H9 (cell line): ENCODE measurements at regions not wholly inside any gene's neighbourhood (a gene's known extent, or its start where the extent isn't known, plus 50 kb on each side); places are given as distances from the start of the nearest gene placed in this dataset.

Source experiments
- DNase-seq: peaks from one replicate; pipeline ENCODE4 v3.0.0-alpha.2; 2017
- H2AFZ ChIP-seq: one replicate; pipeline ENCODE4 v1.6.1; 2013; ENCODE audit warnings: mild to moderate bottlenecking, low read length, control low read depth, moderate library complexity
- H2AK5ac ChIP-seq: 2 replicates; pipeline ENCODE4 v1.6.1; 2013; ENCODE audit warnings: low read length, control low read depth, mixed read lengths; ENCODE audit not compliant: insufficient read length
- H2BK120ac ChIP-seq: one replicate; pipeline ENCODE4 v1.6.1; 2013; ENCODE audit warnings: low read depth, mild to moderate bottlenecking, low read length, control low read depth, inconsistent platforms; ENCODE audit not compliant: poor library complexity, severe bottlenecking
- H2BK12ac ChIP-seq: 2 replicates; pipeline ENCODE4 v1.6.1; 2013; ENCODE audit warnings: low read length, control low read depth, mixed read lengths, low read depth; ENCODE audit not compliant: insufficient read length
- H2BK15ac ChIP-seq: 2 replicates; pipeline ENCODE4 v1.6.1; 2013; ENCODE audit warnings: low read depth, low read length, control low read depth
- H2BK20ac ChIP-seq: one replicate; pipeline ENCODE4 v1.6.1; 2013; ENCODE audit warnings: low read depth, mild to moderate bottlenecking, low read length, control low read depth, inconsistent platforms; ENCODE audit not compliant: poor library complexity, severe bottlenecking
- H2BK5ac ChIP-seq: 2 replicates; pipeline ENCODE4 v1.6.1; 2013; ENCODE audit warnings: low read length, control low read depth, mixed read lengths; ENCODE audit not compliant: insufficient read length
- H3K14ac ChIP-seq: 2 replicates; pipeline ENCODE4 v1.6.1; 2013; ENCODE audit warnings: low read length, control low read depth; ENCODE audit not compliant: insufficient read depth
- H3K18ac ChIP-seq: 2 replicates; pipeline ENCODE4 v1.6.1; 2013; ENCODE audit warnings: low read depth, mild to moderate bottlenecking, mixed read lengths, low read length, control low read depth; ENCODE audit not compliant: insufficient read length
- H3K23ac ChIP-seq: 2 replicates; pipeline ENCODE4 v1.6.1; 2013; ENCODE audit warnings: low read length, control low read depth, mixed read lengths, low read depth; ENCODE audit not compliant: insufficient read length
- H3K23me2 ChIP-seq: 2 replicates; pipeline ENCODE4 v1.6.1; 2013; ENCODE audit warnings: low read depth, mild to moderate bottlenecking, mixed read lengths, low read length, control low read depth; ENCODE audit not compliant: insufficient read length, poor library complexity, severe bottlenecking
- H3K27ac ChIP-seq: 2 replicates; pipeline ENCODE4 v1.5.1; 2013; ENCODE audit warnings: low read length, control low read depth, mixed read lengths, low read depth; ENCODE audit not compliant: insufficient read length
- H3K27me3 ChIP-seq: 2 replicates; pipeline ENCODE4 v1.6.1; 2013; ENCODE audit warnings: low read length, control low read depth, inconsistent platforms; ENCODE audit not compliant: insufficient read depth
- H3K4ac ChIP-seq: 2 replicates; pipeline ENCODE4 v1.6.1; 2013; ENCODE audit warnings: low read depth, mild to moderate bottlenecking, control low read depth, inconsistent platforms, low read length, moderate library complexity
- H3K4me1 ChIP-seq: 2 replicates; pipeline ENCODE4 v1.6.1; 2013; ENCODE audit warnings: low read length, control low read depth, inconsistent platforms; ENCODE audit not compliant: insufficient read depth
- H3K4me2 ChIP-seq: 2 replicates; pipeline ENCODE4 v1.6.1; 2013; ENCODE audit warnings: low read length, control low read depth, mixed read lengths; ENCODE audit not compliant: insufficient read length, insufficient read depth
- H3K56ac ChIP-seq: 2 replicates; pipeline ENCODE4 v1.6.1; 2013; ENCODE audit warnings: low read depth, mild to moderate bottlenecking, mixed read lengths, low read length, control low read depth; ENCODE audit not compliant: insufficient read length
- H3K79me1 ChIP-seq: 2 replicates; pipeline ENCODE4 v1.6.1; 2013; ENCODE audit warnings: low read depth, mild to moderate bottlenecking, moderate library complexity, low read length, control low read depth, inconsistent platforms; ENCODE audit not compliant: insufficient read depth, poor library complexity, severe bottlenecking
- H3K79me2 ChIP-seq: 2 replicates; pipeline ENCODE4 v1.6.1; 2013; ENCODE audit warnings: low read length, control low read depth, inconsistent platforms; ENCODE audit not compliant: insufficient read depth
- H3K9ac ChIP-seq: 2 replicates; pipeline ENCODE4 v1.6.1; 2013; ENCODE audit warnings: low read length, control low read depth, mixed read lengths; ENCODE audit not compliant: insufficient read length; ENCODE audit errors: extremely low read depth
- H3K9me3 ChIP-seq: one replicate; pipeline ENCODE4 v1.6.1; 2013; ENCODE audit warnings: low read depth, low read length, inconsistent platforms; ENCODE audit not compliant: control insufficient read depth
- H3T11ph ChIP-seq: one replicate; pipeline ENCODE4 v1.6.1; 2013; ENCODE audit warnings: mild to moderate bottlenecking, low read length, control low read depth, inconsistent platforms
- H4K20me1 ChIP-seq: one replicate; pipeline ENCODE4 v1.6.1; 2013; ENCODE audit not compliant: control insufficient read depth, insufficient read length, insufficient read depth
- H4K5ac ChIP-seq: 2 replicates; pipeline ENCODE4 v1.6.1; 2013; ENCODE audit warnings: low read depth, mild to moderate bottlenecking, mixed read lengths, low read length, control low read depth; ENCODE audit not compliant: insufficient read length
- H4K8ac ChIP-seq: replicated peaks from 2 replicates; pipeline ENCODE4 v1.6.1; 2013; ENCODE audit warnings: low read length, control low read depth, mixed read lengths, low read depth; ENCODE audit not compliant: insufficient read length
- H4K91ac ChIP-seq: 2 replicates; pipeline ENCODE4 v1.6.1; 2013; ENCODE audit warnings: low read depth, mild to moderate bottlenecking, moderate library complexity, mixed read lengths, low read length, control low read depth; ENCODE audit not compliant: insufficient read length
- H3K27ac Mint-ChIP-seq, 3 experiments: 2 replicates in 2 of 3; 3 replicates in 1 of 3; pipeline ENCODE4 v1.8.0; 2020 to 2021; ENCODE audit warnings: mixed read lengths in 3 of 3, mild to moderate bottlenecking in 1 of 3, moderate library complexity in 1 of 3
- H3K27me3 Mint-ChIP-seq: 2 replicates; pipeline ENCODE4 v1.8.0; 2021; ENCODE audit warnings: low read depth, mild to moderate bottlenecking, moderate library complexity, mixed read lengths
- H3K36me3 Mint-ChIP-seq, 3 experiments: 2 replicates in 2 of 3; 3 replicates in 1 of 3; pipeline ENCODE4 v1.8.0; 2020 to 2021; ENCODE audit warnings: low read depth in 3 of 3, mixed read lengths in 3 of 3; ENCODE audit not compliant: insufficient read depth in 1 of 3
- H3K4me1 Mint-ChIP-seq, 2 experiments: 2 replicates each; pipeline ENCODE4 v1.8.0; 2020; ENCODE audit warnings: mixed read lengths in 2 of 2
- H3K4me3 Mint-ChIP-seq, 2 experiments: 2 replicates in 1 of 2; 3 replicates in 1 of 2; pipeline ENCODE4 v1.8.0; 2020 to 2021; ENCODE audit warnings: mild to moderate bottlenecking in 2 of 2, mixed read lengths in 2 of 2, moderate library complexity in 1 of 2
- H3K9me3 Mint-ChIP-seq, 2 experiments: 2 replicates in 1 of 2; 3 replicates in 1 of 2; pipeline ENCODE4 v1.8.0; 2020; ENCODE audit warnings: mild to moderate bottlenecking in 2 of 2, mixed read lengths in 2 of 2, moderate library complexity in 1 of 2
- CTCF ChIP-seq: fragments of 200-600 bp; sonication (generic); conservative IDR thresholded peaks from 3 replicates; pipeline ENCODE4 v1.8.0; 2021; ENCODE audit warnings: antibody characterized with exemption, mild to moderate bottlenecking
- WGBS: extraction: QIAGEN DNeasy Blood & Tissue Kit; methylation state at CpG from one replicate; pipeline ENCODE4 v1.1.7; 2013; ENCODE audit warnings: missing lambda C conversion rate, low lambda C conversion rate, mixed read lengths; ENCODE audit not compliant: insufficient read length; ENCODE audit errors: extremely low coverage; 5-methylcytosine and 5-hydroxymethylcytosine counted together

- WGBS, result no CpG with 5 or more reads among the region's 2 CpGs
- H4K20me1 ChIP-seq, result no peaks in the 10 kb centered on the region
- no peak overlapping the region for H3T11ph ChIP-seq
- no peak overlapping the region for H2AK5ac ChIP-seq
- no peak overlapping the region for H3K18ac ChIP-seq
- H4K5ac ChIP-seq, result no peak overlapping the region
- no peak overlapping the region for H3K9ac ChIP-seq
- H2BK5ac ChIP-seq, result no peak overlapping the region
- H2BK12ac ChIP-seq, result no peak overlapping the region
- no peaks in the 10 kb centered on the region for H3K4me1 Mint-ChIP-seq
- H3K9me3 Mint-ChIP-seq, result peaks cover 44 to 49% of the 10 kb centered on the region in 2 experiments
- peaks cover 5% of the 10 kb centered on the region for H3K9me3 ChIP-seq
- no peak for DNase-seq
- H3K27ac ChIP-seq, result no peak overlapping the region
- no peak overlapping the region for H3K27ac Mint-ChIP-seq
- H3K36me3 Mint-ChIP-seq, result peaks cover 3 to 18% (median 16%) of the 10 kb centered on the region in 3 experiments; a peak in 6 of 7 replicates
- no peak overlapping the region for H3K14ac ChIP-seq
- no peaks in the 10 kb centered on the region for H3K27me3 Mint-ChIP-seq
- H4K91ac ChIP-seq, result no peak overlapping the region
- H3K4ac ChIP-seq, result no peak overlapping the region
- no peak overlapping the region for H2BK20ac ChIP-seq
- no peak overlapping the region for H2BK120ac ChIP-seq
- no peak overlapping the region for H2BK15ac ChIP-seq
- H3K23me2 ChIP-seq, result no peaks in the 10 kb centered on the region
- no peak overlapping the region for H2AFZ ChIP-seq
- no peak overlapping the region for H3K4me2 ChIP-seq
- H3K56ac ChIP-seq, result no peak overlapping the region
- no peak overlapping the region for H3K4me3 Mint-ChIP-seq
- H4K8ac ChIP-seq, result no peak overlapping the region
- H3K23ac ChIP-seq, result no peak overlapping the region
- H3K79me1 ChIP-seq, result no peaks in the 10 kb centered on the region
- no peaks in the 10 kb centered on the region for H3K27me3 ChIP-seq
- H3K79me2 ChIP-seq, result no peaks in the 10 kb centered on the region
- TF ChIP-seq CTCF, result no peak
- no peaks in the 10 kb centered on the region for H3K4me1 ChIP-seq
Measured at GRCh38 chr21:24617819-24618218, 989.5 kb downstream of the MRPL39 start.
